Skin epidermis (tissue), 12 donors: ENCODE measurements at regions not wholly inside any gene's neighbourhood (a gene's known extent, or its start where the extent isn't known, plus 50 kb on each side); places are given as distances from the start of the nearest gene placed in this dataset.

ENCODE experiments used
- H3K27ac ChIP-seq, 21 experiments: fragments of 200-600 bp; sonication (generic) in 11 of 21; one replicate each; pipeline ENCODE4 v1.5.0; 2020; ENCODE audit warnings: mild to moderate bottlenecking in 3 of 21, inconsistent platforms in 2 of 21, moderate library complexity in 2 of 21
- H3K4me3 ChIP-seq, 7 experiments: fragments of 200-600 bp; sonication (generic) in 2 of 7; one replicate each; pipeline ENCODE4 v1.5.0; 2020; ENCODE audit warnings: inconsistent platforms in 2 of 7, mild to moderate bottlenecking in 2 of 7, moderate library complexity in 1 of 7

DNA sequence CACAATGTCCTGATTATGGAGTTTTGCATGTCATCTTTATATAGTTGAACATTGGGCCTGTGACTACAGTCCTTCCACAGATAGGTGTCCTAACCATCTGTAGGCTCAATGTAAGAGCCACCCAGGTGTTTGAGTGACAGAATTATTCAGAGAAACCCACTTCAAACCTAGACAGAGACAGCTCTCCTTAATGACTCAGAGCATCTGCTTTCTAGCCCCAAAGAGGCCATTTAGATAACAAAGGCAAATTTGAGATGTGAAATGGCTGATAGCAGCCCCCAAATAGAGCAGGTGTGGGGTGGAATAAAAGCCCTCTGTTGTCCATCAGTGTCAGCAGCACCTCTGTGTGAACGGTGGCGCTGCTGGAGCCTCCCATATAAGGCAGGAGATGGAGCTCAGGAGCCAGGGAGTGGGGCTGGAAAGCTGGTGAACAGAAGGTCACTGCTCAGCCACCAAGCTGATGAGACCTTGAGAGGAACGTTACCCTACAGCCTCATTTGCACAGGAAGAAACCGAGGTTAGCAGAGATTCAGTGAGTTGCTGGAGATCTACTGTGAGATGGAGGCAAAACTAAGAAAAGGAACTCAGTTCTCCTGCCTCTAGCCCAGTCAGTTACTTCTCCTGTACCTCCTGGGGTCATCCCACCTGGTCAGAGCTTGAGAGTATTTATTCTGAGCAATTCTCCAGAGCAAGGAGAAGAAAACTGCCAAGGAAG lies 153.3 kb upstream of the LNX1 start:
- H3K27ac ChIP-seq, result no peak overlapping the region

DNA sequence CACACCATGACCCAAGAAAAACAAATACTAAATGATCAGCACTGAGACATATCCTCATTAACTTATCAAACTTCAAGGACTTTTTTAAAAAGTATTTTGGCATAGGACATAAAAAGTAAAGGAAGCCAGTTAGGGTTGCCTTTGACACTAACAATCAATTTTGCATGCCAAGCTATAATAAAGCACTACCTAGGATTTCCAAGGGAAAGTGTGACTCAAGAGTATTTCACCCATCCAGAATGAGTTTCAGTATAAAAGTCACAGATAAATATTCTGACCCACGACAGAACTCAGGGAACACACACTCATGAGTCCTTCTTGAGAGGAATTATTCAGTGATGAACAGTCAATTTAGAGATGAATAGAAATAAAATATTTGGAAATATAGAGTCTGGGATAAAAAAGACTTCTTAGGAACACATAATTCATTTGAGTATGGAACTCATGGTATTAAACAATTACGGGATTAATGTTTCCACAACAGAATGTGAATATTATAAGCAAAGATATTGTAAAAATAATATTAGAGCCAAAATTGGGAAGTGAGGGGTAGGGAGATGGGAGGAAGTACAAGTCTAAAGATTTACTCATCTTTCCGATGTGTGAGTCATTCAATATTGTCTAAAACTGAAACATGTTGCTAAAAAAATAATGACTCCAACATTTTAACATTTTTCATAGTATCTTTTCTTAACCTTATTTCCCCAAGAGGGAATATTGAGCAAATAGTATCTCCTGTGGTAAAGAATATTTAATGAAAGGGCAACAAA lies 143.5 kb upstream of the LNX1 start:
- Histone ChIP-seq H3K4me3 (no peak overlapping the region), H3K27ac (peak overlapping the region in 6 of 21 experiments; percentile 7 to 50 (median 17))

More for the DNA sequence above, 153.3 kb upstream of the LNX1 start:
- H3K4me3 ChIP-seq, result no peak overlapping the region

DNA sequence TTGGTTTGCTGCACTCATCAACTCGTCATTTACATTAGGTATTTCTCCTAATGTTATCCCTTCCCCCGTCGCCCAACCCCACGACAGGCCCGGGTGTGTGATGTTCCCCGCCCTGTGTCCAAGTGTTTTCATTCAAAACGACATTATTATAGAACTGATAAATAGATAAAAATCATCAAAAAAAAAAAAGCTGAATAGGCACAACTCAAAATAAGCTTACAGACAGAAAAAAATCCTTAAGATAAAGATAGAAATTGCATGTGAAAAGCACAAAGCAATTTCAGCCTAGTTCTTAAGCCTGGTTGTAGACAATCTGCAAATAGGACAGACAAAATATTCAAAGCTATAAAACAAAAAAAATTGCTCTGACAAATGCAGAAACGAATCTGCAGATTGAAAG lies 142.9 kb upstream of the LNX1 start:
- no peak overlapping the region for H3K4me3 ChIP-seq
- H3K27ac ChIP-seq, result peak overlapping the region in 4 of 21 experiments; percentile 10 to 25 (median 17)

- no peak overlapping the region for H3K4me3 ChIP-seq
- H3K27ac ChIP-seq, result no peak overlapping the region
These were observed 141.4 kb upstream of the LNX1 start for GRCh38 chr4:53732661-53733060.

GRCh38 chr4:53730031-53730805 lies 138.9 kb upstream of the LNX1 start:
- no peak overlapping the region for H3K27ac ChIP-seq
- no peak overlapping the region for H3K4me3 ChIP-seq

GRCh38 chr4:53722110-53722509 lies 130.8 kb upstream of the LNX1 start:
- no peak overlapping the region for H3K4me3 ChIP-seq
- H3K27ac ChIP-seq, result no peak overlapping the region

GRCh38 chr4:53721263-53721662 lies 130.0 kb upstream of the LNX1 start:
- Histone ChIP-seq H3K4me3 (no peak overlapping the region), H3K27ac (no peak overlapping the region)

GRCh38 chr4:53720776-53721175 lies 129.5 kb upstream of the LNX1 start:
- Histone ChIP-seq H3K27ac (no peak overlapping the region), H3K4me3 (no peak overlapping the region)

DNA sequence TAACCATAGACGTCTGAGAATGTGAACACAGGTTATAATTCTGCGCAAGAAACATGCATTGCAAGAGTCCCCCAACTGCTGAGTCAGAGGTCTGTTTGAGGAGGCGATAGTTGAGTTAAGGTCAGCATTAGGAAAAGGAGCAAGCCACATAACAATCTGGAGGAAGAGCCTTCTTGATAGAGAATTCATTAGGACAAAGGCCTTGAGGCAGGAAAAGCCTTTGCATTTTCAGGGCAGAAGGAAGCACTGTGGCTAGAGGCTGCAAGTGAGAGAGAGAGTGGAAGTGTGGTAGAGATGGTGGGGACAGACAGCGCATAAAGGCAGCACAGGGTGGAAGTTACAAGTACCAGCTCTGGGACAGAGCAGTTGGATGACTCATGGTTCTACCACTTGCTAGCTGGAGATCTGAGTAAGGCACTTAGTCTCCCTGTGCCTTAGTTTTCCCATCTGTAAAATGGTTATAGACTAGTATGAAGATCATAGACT lies 125.8 kb upstream of the LNX1 start:
- Histone ChIP-seq H3K4me3 (no peak overlapping the region), H3K27ac (peak overlapping the region in 1 of 21 experiments; percentile 48)

GRCh38 chr4:53716471-53717063 lies 125.3 kb upstream of the LNX1 start:
- no peak overlapping the region for H3K4me3 ChIP-seq
- H3K27ac ChIP-seq, result peak overlapping the region in 3 of 21 experiments; percentile 48 to 49 (median 48)

GRCh38 chr4:53716011-53716410 lies 124.7 kb upstream of the LNX1 start:
- Histone ChIP-seq H3K4me3 (no peak overlapping the region), H3K27ac (peak overlapping the region in 2 of 21 experiments; percentile 48 to 49)

- no peak overlapping the region for H3K27ac ChIP-seq
- H3K4me3 ChIP-seq, result no peak overlapping the region
These were observed 123.2 kb upstream of the LNX1 start for GRCh38 chr4:53714236-53715140.

GRCh38 chr4:53713767-53714166 lies 122.5 kb upstream of the LNX1 start:
- Histone ChIP-seq H3K4me3 (no peak overlapping the region), H3K27ac (no peak overlapping the region)

DNA sequence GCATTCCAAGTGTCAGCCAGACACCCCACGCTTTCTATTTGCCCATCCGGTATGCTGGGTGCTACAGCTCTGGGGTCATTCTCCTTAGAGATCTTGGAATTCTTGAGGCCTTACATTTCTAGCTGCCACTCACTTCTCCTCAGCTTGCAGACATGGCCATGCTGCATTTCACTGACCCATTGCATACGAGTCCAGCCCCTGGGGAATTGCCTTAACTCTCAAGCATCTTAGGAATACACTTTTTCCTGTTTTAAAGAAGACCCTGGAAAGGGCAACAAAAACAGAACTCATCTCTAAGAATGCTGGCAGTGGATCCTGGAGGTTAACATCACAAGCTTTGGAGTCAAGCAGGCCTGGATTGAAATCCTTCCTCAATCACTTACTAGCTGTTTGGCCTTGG lies 122.0 kb upstream of the LNX1 start:
- Histone ChIP-seq H3K4me3 (no peak overlapping the region), H3K27ac (no peak overlapping the region)

DNA sequence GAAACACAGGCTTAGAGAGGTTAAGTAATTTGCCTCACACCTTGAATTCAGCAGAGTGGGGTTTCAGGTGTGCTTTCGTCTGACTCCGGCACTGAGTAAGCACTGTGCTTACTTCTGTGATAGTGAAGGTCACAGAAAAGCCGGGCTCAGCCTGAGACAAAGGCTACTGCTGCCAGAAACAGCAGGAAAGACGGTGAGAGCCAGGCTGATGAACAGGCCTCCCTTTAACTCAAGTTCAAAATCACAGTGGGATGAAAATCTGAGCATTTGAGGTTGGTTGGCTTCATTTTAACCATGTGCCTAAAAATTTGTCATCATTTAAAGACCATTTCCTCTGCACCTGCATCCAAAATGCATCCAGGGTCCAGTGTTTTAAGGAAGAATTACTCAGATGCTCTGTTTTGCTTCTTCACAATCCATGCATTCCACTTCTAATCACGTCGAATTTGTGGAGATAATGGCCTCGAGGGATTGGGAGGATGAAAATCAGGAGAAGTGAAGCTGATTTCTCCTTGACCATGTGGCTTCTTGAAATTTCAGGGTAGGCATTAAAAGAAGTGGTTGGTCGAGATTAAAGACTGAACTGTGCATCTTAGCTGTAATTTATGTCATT lies 121.2 kb upstream of the LNX1 start:
- no peak overlapping the region for H3K4me3 ChIP-seq
- H3K27ac ChIP-seq, result no peak overlapping the region

DNA sequence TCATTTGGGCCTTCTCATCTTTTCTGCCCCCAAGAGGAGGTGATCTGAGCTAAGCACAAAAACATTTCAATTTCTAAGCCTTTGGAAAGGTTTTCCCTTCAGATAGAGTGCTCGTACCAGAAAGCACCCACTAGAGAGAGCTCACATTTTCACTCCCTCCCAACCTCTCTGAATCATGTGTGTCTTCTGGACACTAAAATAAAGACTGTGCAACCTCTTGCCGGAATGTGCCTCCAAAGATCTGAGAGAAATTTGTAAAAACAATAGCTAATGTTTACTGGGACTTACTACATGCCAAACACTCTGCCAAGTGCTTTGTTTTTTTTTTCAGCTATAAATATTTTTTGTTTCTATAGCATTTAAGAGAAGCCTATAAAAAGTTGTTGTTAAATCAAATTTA lies 120.6 kb upstream of the LNX1 start:
- Histone ChIP-seq H3K4me3 (no peak overlapping the region), H3K27ac (no peak overlapping the region)

GRCh38 chr4:53709693-53710092 lies 118.4 kb upstream of the LNX1 start:
- Histone ChIP-seq H3K4me3 (no peak overlapping the region), H3K27ac (no peak overlapping the region)

GRCh38 chr4:53707491-53707890 lies 116.2 kb upstream of the LNX1 start:
- Histone ChIP-seq H3K27ac (no peak overlapping the region), H3K4me3 (no peak overlapping the region)
